ENCODE measurements at regions not wholly inside any gene's neighbourhood (a gene's known extent, or its start where the extent isn't known, plus 50 kb on each side); places are given as distances from the start of the nearest gene placed in this dataset.

DNA sequence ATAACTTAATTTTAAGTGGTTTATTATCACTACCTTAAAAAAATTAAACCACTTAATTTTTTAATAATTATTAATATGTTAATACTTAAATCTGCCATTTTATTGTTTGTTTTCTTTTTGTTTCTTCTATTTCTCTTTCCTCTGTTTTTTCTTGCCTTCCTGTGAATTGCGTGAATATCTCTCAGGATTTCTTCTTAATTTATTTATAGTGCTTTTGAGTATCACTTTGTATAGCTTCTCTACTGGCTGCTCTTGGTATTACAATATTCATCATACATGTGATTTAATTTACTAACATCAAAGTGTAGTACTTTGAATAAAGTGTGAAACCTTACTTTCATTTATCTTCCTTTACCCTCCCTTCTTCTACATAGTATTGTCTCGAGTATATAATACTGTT is 349.5 kb upstream of the CPXCR1 start:
- ATAC-seq (no peak), DNase-seq (ENCODE audit: low spot score) (no peak)
- Histone ChIP-seq H3K79me2 (replicated peaks; ENCODE audit: insufficient read depth) (no peaks in the 10 kb centered on the region), H3K4me1 (ENCODE audit: insufficient read depth) (no peaks in the 10 kb centered on the region; the same call in none of the 2 replicates), H3K4me3 (no peak overlapping the region), H3K36me3 (ENCODE audit: insufficient read depth) (no peaks in the 10 kb centered on the region), H3K27me3 (ENCODE audit: insufficient read depth) (no peaks in the 10 kb centered on the region), H3K27ac (ENCODE audit: low read depth) (no peak overlapping the region), H3K9me2 (ENCODE audit: insufficient read depth) (no peaks in the 10 kb centered on the region), H3K4me2 (no peak overlapping the region), H2AFZ (no peak overlapping the region), H3F3A (replicated peaks; ENCODE audit: low read depth) (no peaks in the 10 kb centered on the region), H4K20me1 (replicated peaks; ENCODE audit: insufficient read depth) (no peaks in the 10 kb centered on the region)
- TF ChIP-seq POLR2AphosphoS5 (IDR thresholded peaks at IDR 0.05; ENCODE audit: low read depth) (no peak), NANOG (IDR thresholded peaks at IDR 0.05; ENCODE audit: borderline replicate concordance) (no peak)
- TF ChIP-seq, protein P1, sequence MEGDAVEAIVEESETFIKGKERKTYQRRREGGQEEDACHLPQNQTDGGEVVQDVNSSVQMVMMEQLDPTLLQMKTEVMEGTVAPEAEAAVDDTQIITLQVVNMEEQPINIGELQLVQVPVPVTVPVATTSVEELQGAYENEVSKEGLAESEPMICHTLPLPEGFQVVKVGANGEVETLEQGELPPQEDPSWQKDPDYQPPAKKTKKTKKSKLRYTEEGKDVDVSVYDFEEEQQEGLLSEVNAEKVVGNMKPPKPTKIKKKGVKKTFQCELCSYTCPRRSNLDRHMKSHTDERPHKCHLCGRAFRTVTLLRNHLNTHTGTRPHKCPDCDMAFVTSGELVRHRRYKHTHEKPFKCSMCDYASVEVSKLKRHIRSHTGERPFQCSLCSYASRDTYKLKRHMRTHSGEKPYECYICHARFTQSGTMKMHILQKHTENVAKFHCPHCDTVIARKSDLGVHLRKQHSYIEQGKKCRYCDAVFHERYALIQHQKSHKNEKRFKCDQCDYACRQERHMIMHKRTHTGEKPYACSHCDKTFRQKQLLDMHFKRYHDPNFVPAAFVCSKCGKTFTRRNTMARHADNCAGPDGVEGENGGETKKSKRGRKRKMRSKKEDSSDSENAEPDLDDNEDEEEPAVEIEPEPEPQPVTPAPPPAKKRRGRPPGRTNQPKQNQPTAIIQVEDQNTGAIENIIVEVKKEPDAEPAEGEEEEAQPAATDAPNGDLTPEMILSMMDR (conservative IDR thresholded peaks at IDR 0.05; ENCODE audit: low read depth in 2 of 2), result peak in 1 of 2 experiments; percentile 22; a peak in 1 of 4 replicates
- H3K36me3 Mint-ChIP-seq (ENCODE audit: low read depth), result no peaks in the 10 kb centered on the region
- H3K27ac Mint-ChIP-seq, result no peak overlapping the region
- H3K4me1 Mint-ChIP-seq, result peaks cover 10% of the 10 kb centered on the region; the same call in 2 of the 3 replicates
- H3K27me3 Mint-ChIP-seq (ENCODE audit: insufficient read depth, low read depth, poor library complexity), result peaks cover 4% of the 10 kb centered on the region
- no peak overlapping the region for H3K4me3 Mint-ChIP-seq
- no peaks in the 10 kb centered on the region for H3K9me3 Mint-ChIP-seq

DNA sequence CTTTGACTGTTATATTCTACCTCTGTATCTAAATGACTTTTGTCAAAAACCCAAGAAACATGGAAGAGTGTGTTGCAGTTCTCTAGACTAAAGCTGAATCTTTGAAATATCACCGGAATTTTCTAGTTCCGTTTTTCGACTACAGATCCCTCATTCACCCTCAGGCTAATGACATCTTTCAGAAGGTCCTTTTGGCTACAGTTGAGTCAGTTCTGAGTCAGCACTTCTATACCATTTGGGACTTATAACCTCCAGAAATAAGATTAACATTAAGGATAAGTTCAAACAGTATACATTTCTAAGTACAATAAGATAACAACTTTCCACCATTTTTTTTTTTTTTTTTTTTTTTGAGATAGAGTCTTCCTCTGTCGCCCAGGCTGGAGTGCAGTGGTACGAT is 331.0 kb upstream of the CPXCR1 start:
- H3K27me3 Mint-ChIP-seq (ENCODE audit: insufficient read depth, low read depth, poor library complexity), result no peaks in the 10 kb centered on the region
- H3K27me3 ChIP-seq (ENCODE audit: insufficient read depth), result no peaks in the 10 kb centered on the region
- ATAC-seq, result no peak
- no peak for TF ChIP-seq ZNF114 (CRISPR knock-in tag; IDR thresholded peaks at IDR 0.05)
- TF ChIP-seq, protein P2, sequence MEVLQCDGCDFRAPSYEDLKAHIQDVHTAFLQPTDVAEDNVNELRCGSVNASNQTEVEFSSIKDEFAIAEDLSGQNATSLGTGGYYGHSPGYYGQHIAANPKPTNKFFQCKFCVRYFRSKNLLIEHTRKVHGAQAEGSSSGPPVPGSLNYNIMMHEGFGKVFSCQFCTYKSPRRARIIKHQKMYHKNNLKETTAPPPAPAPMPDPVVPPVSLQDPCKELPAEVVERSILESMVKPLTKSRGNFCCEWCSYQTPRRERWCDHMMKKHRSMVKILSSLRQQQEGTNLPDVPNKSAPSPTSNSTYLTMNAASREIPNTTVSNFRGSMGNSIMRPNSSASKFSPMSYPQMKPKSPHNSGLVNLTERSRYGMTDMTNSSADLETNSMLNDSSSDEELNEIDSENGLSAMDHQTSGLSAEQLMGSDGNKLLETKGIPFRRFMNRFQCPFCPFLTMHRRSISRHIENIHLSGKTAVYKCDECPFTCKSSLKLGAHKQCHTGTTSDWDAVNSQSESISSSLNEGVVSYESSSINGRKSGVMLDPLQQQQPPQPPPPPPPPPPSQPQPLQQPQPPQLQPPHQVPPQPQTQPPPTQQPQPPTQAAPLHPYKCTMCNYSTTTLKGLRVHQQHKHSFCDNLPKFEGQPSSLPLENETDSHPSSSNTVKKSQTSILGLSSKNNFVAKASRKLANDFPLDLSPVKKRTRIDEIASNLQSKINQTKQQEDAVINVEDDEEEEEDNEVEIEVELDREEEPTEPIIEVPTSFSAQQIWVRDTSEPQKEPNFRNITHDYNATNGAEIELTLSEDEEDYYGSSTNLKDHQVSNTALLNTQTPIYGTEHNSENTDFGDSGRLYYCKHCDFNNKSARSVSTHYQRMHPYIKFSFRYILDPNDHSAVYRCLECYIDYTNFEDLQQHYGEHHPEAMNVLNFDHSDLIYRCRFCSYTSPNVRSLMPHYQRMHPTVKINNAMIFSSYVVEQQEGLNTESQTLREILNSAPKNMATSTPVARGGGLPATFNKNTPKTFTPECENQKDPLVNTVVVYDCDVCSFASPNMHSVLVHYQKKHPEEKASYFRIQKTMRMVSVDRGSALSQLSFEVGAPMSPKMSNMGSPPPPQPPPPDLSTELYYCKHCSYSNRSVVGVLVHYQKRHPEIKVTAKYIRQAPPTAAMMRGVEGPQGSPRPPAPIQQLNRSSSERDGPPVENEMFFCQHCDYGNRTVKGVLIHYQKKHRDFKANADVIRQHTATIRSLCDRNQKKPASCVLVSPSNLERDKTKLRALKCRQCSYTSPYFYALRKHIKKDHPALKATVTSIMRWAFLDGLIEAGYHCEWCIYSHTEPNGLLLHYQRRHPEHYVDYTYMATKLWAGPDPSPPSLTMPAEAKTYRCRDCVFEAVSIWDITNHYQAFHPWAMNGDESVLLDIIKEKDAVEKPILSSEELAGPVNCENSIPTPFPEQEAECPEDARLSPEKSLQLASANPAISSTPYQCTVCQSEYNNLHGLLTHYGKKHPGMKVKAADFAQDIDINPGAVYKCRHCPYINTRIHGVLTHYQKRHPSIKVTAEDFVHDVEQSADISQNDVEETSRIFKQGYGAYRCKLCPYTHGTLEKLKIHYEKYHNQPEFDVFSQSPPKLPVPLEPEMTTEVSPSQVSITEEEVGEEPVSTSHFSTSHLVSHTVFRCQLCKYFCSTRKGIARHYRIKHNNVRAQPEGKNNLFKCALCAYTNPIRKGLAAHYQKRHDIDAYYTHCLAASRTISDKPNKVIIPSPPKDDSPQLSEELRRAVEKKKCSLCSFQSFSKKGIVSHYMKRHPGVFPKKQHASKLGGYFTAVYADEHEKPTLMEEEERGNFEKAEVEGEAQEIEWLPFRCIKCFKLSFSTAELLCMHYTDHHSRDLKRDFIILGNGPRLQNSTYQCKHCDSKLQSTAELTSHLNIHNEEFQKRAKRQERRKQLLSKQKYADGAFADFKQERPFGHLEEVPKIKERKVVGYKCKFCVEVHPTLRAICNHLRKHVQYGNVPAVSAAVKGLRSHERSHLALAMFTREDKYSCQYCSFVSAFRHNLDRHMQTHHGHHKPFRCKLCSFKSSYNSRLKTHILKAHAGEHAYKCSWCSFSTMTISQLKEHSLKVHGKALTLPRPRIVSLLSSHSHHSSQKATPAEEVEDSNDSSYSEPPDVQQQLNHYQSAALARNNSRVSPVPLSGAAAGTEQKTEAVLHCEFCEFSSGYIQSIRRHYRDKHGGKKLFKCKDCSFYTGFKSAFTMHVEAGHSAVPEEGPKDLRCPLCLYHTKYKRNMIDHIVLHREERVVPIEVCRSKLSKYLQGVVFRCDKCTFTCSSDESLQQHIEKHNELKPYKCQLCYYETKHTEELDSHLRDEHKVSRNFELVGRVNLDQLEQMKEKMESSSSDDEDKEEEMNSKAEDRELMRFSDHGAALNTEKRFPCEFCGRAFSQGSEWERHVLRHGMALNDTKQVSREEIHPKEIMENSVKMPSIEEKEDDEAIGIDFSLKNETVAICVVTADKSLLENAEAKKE (CRISPR knock-in tag; IDR thresholded peaks at IDR 0.05), result no peak
- no peak for TF ChIP-seq NANOG (IDR thresholded peaks at IDR 0.05; ENCODE audit: borderline replicate concordance)
- TF ChIP-seq ZNF331 (CRISPR knock-in tag; IDR thresholded peaks at IDR 0.05; ENCODE audit: low read depth), result no peak
- TF ChIP-seq, protein P3, sequence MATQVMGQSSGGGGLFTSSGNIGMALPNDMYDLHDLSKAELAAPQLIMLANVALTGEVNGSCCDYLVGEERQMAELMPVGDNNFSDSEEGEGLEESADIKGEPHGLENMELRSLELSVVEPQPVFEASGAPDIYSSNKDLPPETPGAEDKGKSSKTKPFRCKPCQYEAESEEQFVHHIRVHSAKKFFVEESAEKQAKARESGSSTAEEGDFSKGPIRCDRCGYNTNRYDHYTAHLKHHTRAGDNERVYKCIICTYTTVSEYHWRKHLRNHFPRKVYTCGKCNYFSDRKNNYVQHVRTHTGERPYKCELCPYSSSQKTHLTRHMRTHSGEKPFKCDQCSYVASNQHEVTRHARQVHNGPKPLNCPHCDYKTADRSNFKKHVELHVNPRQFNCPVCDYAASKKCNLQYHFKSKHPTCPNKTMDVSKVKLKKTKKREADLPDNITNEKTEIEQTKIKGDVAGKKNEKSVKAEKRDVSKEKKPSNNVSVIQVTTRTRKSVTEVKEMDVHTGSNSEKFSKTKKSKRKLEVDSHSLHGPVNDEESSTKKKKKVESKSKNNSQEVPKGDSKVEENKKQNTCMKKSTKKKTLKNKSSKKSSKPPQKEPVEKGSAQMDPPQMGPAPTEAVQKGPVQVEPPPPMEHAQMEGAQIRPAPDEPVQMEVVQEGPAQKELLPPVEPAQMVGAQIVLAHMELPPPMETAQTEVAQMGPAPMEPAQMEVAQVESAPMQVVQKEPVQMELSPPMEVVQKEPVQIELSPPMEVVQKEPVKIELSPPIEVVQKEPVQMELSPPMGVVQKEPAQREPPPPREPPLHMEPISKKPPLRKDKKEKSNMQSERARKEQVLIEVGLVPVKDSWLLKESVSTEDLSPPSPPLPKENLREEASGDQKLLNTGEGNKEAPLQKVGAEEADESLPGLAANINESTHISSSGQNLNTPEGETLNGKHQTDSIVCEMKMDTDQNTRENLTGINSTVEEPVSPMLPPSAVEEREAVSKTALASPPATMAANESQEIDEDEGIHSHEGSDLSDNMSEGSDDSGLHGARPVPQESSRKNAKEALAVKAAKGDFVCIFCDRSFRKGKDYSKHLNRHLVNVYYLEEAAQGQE (IDR thresholded peaks at IDR 0.05; ENCODE audit: unreplicated experiment), result no peak
- TF ChIP-seq EZH2phosphoT487 (IDR thresholded peaks at IDR 0.05; ENCODE audit: unreplicated experiment), result no peak
- no peak for TF ChIP-seq STAT1 (IDR thresholded peaks at IDR 0.05; ENCODE audit: unreplicated experiment)
- TF ChIP-seq POLR2AphosphoS5 (IDR thresholded peaks at IDR 0.05; ENCODE audit: low read depth), result no peak
- TF ChIP-seq EZH2 (IDR thresholded peaks at IDR 0.05; ENCODE audit: low read depth, unreplicated experiment), result no peak
- TF ChIP-seq JUNB (IDR thresholded peaks at IDR 0.05; ENCODE audit: unreplicated experiment), result no peak

More for the DNA sequence above, 331.0 kb upstream of the CPXCR1 start:
- Mint-ChIP-seq H3K4me3 (no peak overlapping the region), H3K9me3 (no peaks in the 10 kb centered on the region), H3K36me3 (ENCODE audit: low read depth) (no peaks in the 10 kb centered on the region), H3K27ac (no peak overlapping the region), H3K4me1 (no peaks in the 10 kb centered on the region)
- H3K9me2 ChIP-seq (ENCODE audit: insufficient read depth), result no peaks in the 10 kb centered on the region
- no peak overlapping the region for H3K27ac ChIP-seq (ENCODE audit: low read depth)
- no peak overlapping the region for H2AFZ ChIP-seq
- H4K20me1 ChIP-seq (replicated peaks; ENCODE audit: insufficient read depth), result no peaks in the 10 kb centered on the region
- H3K36me3 ChIP-seq (ENCODE audit: insufficient read depth), result no peaks in the 10 kb centered on the region
- no peak overlapping the region for H3K4me2 ChIP-seq
- no peaks in the 10 kb centered on the region for H3K4me1 ChIP-seq (ENCODE audit: insufficient read depth)
- H3K4me3 ChIP-seq, result no peak overlapping the region
- no peaks in the 10 kb centered on the region for H3K79me2 ChIP-seq (replicated peaks; ENCODE audit: insufficient read depth)
- H3F3A ChIP-seq (replicated peaks; ENCODE audit: low read depth), result no peaks in the 10 kb centered on the region
- no peak for DNase-seq (ENCODE audit: low spot score)

Measured in GM23338 (cell line).